BE2C (cell line): ENCODE measurements at regions not wholly inside any gene's neighbourhood (a gene's known extent, or its start where the extent isn't known, plus 50 kb on each side); places are given as distances from the start of the nearest gene placed in this dataset.

Source experiments
- DNase-seq: peaks from one replicate; pipeline ENCODE4 v3.0.0-alpha.2; 2020
- H3K27me3 ChIP-seq: fragments of 250-450 bp; sonication (Bioruptor Pico); 2 replicates; pipeline ENCODE4 v1.5.1; 2020; ENCODE audit warnings: mild to moderate bottlenecking
- H3K36me3 ChIP-seq: fragments of 250-450 bp; sonication (Bioruptor Pico); 2 replicates; pipeline ENCODE4 v1.5.1; 2020; ENCODE audit warnings: mild to moderate bottlenecking
- H3K4me1 ChIP-seq: fragments of 250-450 bp; sonication (Bioruptor Pico); 2 replicates; pipeline ENCODE4 v1.5.1; 2020
- H3K4me3 ChIP-seq: 2 replicates; pipeline ENCODE4 v1.5.1; 2011; ENCODE audit warnings: low read depth, low read length
- H3K9me3 ChIP-seq: fragments of 250-450 bp; sonication (Bioruptor Pico); 2 replicates; pipeline ENCODE4 v1.5.1; 2020
- CTCF ChIP-seq: IDR thresholded peaks from 2 replicates; pipeline ENCODE4 v1.5.1; 2012; ENCODE audit warnings: mild to moderate bottlenecking, low read depth, low read length

DNA sequence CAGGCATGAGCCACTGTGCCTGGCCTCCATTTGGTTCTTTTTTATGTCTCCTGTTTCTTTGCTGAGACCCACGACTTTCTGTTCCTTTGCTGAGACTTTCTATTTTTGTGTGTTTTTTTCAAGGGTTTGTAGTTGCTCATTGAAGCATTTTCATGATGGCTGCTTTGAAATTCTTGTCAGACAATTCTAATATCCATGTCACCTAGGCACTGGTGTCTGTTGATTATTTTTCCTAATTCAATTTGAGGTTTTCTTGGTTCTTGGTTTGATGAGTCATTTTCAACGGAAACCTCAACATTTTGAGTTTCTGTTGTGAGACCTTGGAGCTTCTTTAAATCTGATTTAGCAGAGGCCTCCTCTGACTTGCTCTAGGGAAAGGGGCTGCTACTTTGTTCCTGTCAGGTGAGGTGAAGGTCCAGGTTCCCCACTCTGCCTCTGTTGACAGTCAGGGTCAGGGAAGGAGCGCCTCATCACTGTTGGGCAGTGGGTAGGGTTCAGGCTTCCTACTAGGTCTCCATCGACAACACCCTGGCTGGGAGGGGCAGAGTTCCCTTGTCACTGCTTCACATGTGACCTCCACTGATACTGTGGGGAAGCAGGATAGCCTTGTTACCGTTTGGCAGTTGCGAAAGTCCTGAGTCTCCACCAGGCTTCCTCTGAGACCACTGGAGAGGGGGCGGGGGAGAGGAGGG, 66.1 kb upstream of the SMOX start:
- DNase-seq = no peak
- Histone ChIP-seq H3K9me3 (no peaks in the 10 kb centered on the region), H3K36me3 (no peaks in the 10 kb centered on the region), H3K4me1 (no peaks in the 10 kb centered on the region), H3K27me3 (no peaks in the 10 kb centered on the region), H3K4me3 (no peak overlapping the region)
- TF ChIP-seq CTCF = no peak

- Histone ChIP-seq H3K9me3 (no peaks in the 10 kb centered on the region), H3K36me3 (no peaks in the 10 kb centered on the region), H3K4me1 (no peaks in the 10 kb centered on the region), H3K27me3 (no peaks in the 10 kb centered on the region), H3K4me3 (no peak overlapping the region)
- TF ChIP-seq CTCF = no peak
- no peak for DNase-seq
Measured at GRCh38 chr20:4081421-4081820, 66.1 kb upstream of the RNF24 start.

- no peak overlapping the region for H3K4me3 ChIP-seq
- no peaks in the 10 kb centered on the region; the same call in 1 of the 2 replicates for H3K27me3 ChIP-seq
- no peak for DNase-seq
- no peaks in the 10 kb centered on the region for H3K9me3 ChIP-seq
- no peak for TF ChIP-seq CTCF
- no peaks in the 10 kb centered on the region for H3K4me1 ChIP-seq
- no peaks in the 10 kb centered on the region for H3K36me3 ChIP-seq
Measured at GRCh38 chr20:4076671-4077070, 61.3 kb upstream of the RNF24 start.

DNA sequence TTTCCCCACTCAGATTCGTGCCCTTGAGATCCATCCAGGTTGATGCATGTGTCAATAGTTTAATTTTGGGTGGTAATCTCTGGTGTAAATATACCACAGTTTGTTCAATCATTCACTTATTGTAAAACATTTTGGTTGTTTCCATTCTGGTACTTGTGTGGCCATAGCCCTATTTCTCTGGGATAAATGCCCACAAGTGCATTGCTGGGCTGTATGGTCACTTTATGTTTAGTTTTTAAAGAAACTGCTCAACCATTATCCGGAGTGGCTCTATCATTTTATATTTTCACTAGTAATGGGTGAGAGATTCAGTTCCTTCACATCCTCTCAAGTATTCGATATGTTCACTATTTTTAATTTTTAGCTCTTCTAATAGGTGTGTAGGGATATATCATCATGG, 60.7 kb upstream of the RNF24 start:
- Histone ChIP-seq H3K4me1 (no peaks in the 10 kb centered on the region), H3K36me3 (no peaks in the 10 kb centered on the region), H3K27me3 (no peaks in the 10 kb centered on the region; the same call in 1 of the 2 replicates), H3K9me3 (no peaks in the 10 kb centered on the region), H3K4me3 (no peak overlapping the region)
- TF ChIP-seq CTCF = no peak
- no peak for DNase-seq

DNA sequence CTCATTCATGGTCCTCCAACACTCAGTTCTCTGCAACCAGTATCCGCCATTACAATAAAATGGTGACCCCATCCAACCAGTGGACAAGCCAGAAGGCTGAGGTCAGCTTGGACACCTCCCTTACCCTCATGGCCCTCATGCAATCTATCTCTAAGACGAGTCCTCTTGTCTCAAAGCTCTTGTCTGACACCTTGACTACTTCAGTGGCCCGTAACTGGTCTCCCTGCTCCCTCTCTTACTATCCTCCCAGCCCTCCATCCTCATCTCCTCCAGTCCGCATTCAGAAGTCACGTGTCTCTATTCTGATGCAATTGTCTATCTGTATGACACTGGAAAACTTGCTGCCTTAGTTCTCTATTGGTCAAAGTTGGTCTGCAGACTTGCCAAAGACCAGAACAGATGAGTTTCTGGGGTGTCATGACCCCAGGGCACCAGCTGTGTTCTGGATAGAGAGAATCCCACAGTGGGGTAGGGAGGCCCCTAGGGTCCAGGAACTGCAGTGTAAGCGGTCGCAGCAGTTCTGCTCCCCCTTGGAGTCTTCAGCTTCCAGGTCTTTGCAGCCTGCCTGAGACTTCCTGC, 59.6 kb upstream of the RNF24 start:
- Histone ChIP-seq H3K27me3 (no peaks in the 10 kb centered on the region; the same call in 1 of the 2 replicates), H3K4me1 (no peaks in the 10 kb centered on the region), H3K9me3 (no peaks in the 10 kb centered on the region), H3K36me3 (no peaks in the 10 kb centered on the region), H3K4me3 (no peak overlapping the region)
- no peak for DNase-seq
- TF ChIP-seq CTCF = no peak

DNA sequence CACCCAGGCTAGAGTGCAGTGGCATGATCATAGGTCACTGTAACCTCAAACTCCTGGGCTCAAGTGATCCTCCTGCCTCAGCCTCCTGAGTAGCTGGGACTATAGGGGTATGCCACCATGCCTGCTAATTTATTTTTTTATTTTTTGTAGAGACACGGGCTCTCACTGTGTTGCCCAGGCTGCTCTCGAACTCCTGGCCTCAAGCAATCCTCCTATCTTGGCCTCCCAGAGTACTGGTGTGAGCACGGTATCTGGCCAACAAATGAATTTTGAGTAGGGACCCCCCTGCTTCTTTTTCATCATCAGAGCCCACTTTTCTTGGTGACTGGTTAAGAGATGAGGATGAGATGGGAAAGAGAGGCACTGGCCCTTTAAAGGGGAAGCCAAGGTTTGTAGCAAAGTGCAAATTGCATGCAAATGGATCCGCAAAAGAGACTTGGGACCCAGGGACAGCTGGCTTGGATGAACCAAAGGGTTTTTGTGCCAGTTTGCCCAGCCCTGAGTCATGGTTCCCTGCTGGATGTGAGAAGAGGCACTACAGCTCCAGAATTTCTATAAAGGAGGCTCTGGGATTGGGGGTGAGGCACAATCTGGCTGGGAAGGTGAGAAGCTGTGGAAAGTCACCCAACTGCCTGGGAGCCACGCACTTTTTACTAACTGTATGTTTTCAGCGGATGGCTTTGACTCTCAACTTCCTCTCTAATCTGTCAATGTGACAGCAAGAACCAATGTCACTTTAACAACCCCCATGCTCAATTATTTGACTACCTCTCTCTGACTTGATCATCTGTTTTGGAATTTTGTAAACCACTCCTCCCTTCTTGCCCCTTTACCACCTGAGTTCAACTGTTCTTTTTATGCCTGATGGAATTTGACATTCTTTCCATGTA, 58.7 kb upstream of the RNF24 start:
- Histone ChIP-seq H3K4me3 (no peak overlapping the region), H3K4me1 (no peaks in the 10 kb centered on the region), H3K9me3 (no peaks in the 10 kb centered on the region), H3K36me3 (no peaks in the 10 kb centered on the region), H3K27me3 (no peaks in the 10 kb centered on the region; the same call in 1 of the 2 replicates)
- no peak for DNase-seq
- no peak for TF ChIP-seq CTCF
